ENCODE measurements at regions not wholly inside any gene's neighbourhood (a gene's known extent, or its start where the extent isn't known, plus 50 kb on each side); places are given as distances from the start of the nearest gene placed in this dataset.

- TF ChIP-seq CTCF (IDR thresholded peaks at IDR 0.05; ENCODE audit: low read depth, low read length, poor library complexity, severe bottlenecking) (no peak), EZH2phosphoT487 (IDR thresholded peaks at IDR 0.05; ENCODE audit: borderline replicate concordance, low read length) (no peak)
These were observed 174.8 kb downstream of the KCNA4 start for GRCh38 chr11:29842061-29842460.

All from DOHH2 (cell line).